ENCODE measurements at regions not wholly inside any gene's neighbourhood (a gene's known extent, or its start where the extent isn't known, plus 50 kb on each side); places are given as distances from the start of the nearest gene placed in this dataset.
"Not testable (repeated sequence)": the region's sequence is repeated elsewhere in the genome, so short reads cannot be mapped to it uniquely, and the experiment has no call there.

GRCh38 chr2:161036926-161037325, 123.3 kb upstream of the TANK start:
- DNase-seq, result no peak

- DNase-seq, result no peak
Measured at GRCh38 chr2:161039071-161039470, 121.2 kb upstream of the TANK start.

- no peak for DNase-seq
Measured at GRCh38 chr2:161041356-161041755, 118.9 kb upstream of the TANK start.

- peak; percentile 29 to 38 for DNase-seq
Measured at GRCh38 chr2:161042990-161043625, 117.1 kb upstream of the TANK start.

GRCh38 chr2:161044095-161044865, 115.9 kb upstream of the TANK start:
- no peak for DNase-seq

- DNase-seq, result no peak
Measured at GRCh38 chr2:161044921-161045320, 115.3 kb upstream of the TANK start.

GRCh38 chr2:161045726-161046125, 114.5 kb upstream of the TANK start:
- DNase-seq, result no peak

GRCh38 chr2:161046876-161047275, 113.4 kb upstream of the TANK start:
- no peak for DNase-seq

- no peak for DNase-seq
Measured at GRCh38 chr2:161048317-161048716, 111.9 kb upstream of the TANK start.

- DNase-seq, result no peak
Measured at GRCh38 chr2:161049559-161049958, 110.7 kb upstream of the TANK start.

GRCh38 chr2:161052214-161052613, 108.0 kb upstream of the TANK start:
- no peak for DNase-seq

GRCh38 chr2:161055289-161055688, 104.9 kb upstream of the TANK start:
- DNase-seq, result no peak

GRCh38 chr2:161059388-161059787, 100.8 kb upstream of the TANK start:
- no peak for DNase-seq

- no peak for DNase-seq
Measured at GRCh38 chr2:161061786-161062185, 98.4 kb upstream of the TANK start.

- DNase-seq, result peak; percentile 40 to 69
Measured at GRCh38 chr2:161063157-161063945, 96.9 kb upstream of the TANK start.

GRCh38 chr2:161063946-161064306, 96.3 kb upstream of the TANK start:
- no peak for DNase-seq

- DNase-seq, result no peak
Measured at GRCh38 chr2:161067846-161068350, 92.3 kb upstream of the TANK start.

GRCh38 chr2:161068670-161069069, 91.6 kb upstream of the TANK start:
- no peak for DNase-seq

GRCh38 chr2:161070693-161071479, 89.3 kb upstream of the TANK start:
- DNase-seq, result no peak

GRCh38 chr2:161072436-161072835, 87.8 kb upstream of the TANK start:
- DNase-seq, result not testable (repeated sequence)

- DNase-seq, result no peak
Measured at GRCh38 chr2:161075701-161076100, 84.5 kb upstream of the TANK start.

- no peak for DNase-seq
Measured at GRCh38 chr2:161076936-161077335, 83.3 kb upstream of the TANK start.

Measured in NCI-H1930 (cell line).